ENCODE measurements at regions not wholly inside any gene's neighbourhood (a gene's known extent, or its start where the extent isn't known, plus 50 kb on each side); places are given as distances from the start of the nearest gene placed in this dataset.
"Not testable (repeated sequence)": the region's sequence is repeated elsewhere in the genome, so short reads cannot be mapped to it uniquely, and the experiment has no call there.

DNA sequence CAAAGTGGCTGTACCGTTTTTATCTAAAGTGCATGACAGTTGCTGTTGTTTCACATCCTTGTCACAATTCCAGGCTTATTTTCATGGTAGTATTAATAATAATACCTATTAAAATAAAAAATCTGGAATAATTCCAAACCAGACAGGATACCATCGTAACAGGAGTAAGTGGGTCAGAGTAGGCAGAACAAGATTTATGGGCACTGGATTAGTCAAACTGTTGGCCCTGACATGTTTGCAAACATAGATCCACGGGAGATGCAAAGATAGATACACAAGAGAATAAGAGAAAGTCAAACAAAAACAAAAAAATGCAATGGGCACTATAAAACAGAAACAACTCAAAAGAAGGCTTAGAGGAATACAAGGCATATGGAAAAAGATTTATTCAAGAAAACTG is 449.5 kb upstream of the HS3ST1 start:
- intact Hi-C loops (cut with micrococcal nuclease), result no loop called here

DNA sequence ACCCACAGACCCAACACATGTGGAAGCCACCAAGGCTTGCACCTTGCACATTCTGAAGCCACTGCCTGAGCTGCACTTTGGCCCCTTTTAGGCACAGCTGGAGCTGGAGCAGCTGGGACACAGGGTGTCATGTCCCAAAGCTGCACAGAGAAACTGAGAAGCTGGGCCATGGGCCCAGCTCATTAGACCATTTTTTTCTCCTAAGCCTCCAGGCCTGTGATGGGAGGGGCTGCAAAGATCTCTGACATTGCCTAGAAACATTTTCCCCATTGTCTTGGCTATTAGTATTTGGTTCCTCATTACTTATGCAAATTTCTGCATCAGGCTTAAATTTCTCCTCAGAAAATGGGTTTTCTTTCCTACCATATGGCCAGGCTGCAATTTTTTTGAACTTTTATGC is 447.4 kb upstream of the HS3ST1 start:
- intact Hi-C loops (cut with micrococcal nuclease), result no loop called here

DNA sequence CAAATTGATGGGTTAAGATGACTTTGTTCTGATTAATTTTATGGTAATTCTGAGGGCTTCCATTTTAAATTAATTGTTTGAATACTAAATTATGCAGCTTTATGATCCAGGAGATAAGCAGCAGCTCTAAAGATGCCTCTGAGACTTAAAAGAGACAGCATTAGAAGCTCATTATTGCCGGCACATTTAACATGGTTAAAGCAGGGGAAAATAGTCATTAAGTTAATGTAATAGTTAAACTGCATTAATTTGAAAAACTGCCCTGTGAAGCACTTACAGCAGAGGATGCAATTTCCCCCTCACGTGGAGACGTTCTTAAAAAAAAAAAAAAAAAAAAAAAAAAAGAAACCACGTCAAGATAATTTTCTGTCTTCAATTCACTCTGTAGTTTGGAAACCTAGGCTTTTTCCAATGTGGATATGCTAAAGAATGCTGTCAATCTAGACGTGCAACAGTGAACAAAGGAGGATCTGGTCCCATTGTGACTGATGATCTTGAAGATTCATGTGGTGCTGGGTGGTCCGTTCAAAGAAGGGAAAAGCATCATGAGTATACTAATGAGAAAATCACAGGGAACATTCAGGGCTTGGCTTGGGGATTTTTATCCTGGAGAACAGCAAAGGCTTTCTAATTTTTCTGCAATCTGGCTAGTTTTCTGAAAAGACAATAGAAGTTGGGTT is 440.6 kb upstream of the HS3ST1 start:
- intact Hi-C loops (cut with micrococcal nuclease), result no loop called here

DNA sequence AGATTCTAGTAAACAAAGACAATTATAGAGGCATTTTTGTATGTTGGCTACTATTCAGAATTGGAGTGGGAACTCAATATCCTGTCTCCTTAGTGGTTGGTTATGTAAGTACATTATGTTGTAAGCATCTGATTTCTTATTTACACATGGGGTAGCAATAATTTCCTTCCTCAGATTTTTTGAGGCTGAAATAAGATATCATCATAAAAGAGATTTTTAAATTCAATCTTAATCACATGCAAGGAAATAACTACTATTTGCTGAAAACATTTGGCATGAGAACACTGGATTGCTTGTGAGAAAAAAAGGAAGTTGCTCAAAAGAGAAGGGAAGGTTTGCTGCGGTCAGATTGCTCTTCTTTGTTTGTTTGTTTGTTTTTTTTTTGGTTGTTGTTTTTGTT is 437.7 kb upstream of the HS3ST1 start:
- intact Hi-C loops (cut with micrococcal nuclease), result no loop called here

DNA sequence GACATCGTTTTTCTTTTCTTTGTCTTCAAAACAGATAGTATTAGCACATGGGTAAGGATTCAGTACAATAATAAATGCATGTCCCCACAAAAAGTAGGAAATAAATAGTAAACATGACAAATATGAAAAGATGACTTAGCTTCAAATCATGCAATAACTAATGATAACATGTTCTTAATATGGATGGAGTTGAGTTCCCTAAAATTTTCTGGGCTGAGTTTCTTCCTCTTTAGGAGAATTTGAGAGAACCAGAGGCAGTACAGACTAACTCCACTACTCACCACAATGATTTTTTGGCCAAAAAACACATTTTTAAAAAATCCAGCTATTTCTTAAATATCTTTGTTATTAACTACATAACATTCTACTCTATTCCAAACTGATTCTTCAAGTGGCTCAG is 432.3 kb upstream of the HS3ST1 start:
- intact Hi-C loops (cut with micrococcal nuclease), result no loop called here

DNA sequence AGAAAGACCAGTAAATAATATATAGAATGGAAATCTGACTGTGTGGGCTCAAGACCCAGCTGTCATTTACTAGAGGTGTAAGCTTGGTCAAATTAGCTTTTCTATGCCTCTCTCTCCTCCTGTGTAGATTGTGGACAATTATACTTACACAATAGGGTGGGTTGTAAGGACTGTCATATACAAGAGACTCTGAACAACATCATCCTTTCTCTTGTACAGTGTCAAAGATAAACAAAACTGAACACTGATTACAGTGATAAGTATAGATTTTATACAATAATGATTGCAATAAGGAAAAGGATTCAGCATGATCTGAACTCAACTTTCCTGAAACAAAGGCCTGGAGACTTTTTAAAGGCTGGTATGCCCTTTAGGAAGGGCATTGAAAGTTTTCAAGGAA is 429.2 kb upstream of the HS3ST1 start:
- intact Hi-C loops (cut with micrococcal nuclease), result no loop called here

DNA sequence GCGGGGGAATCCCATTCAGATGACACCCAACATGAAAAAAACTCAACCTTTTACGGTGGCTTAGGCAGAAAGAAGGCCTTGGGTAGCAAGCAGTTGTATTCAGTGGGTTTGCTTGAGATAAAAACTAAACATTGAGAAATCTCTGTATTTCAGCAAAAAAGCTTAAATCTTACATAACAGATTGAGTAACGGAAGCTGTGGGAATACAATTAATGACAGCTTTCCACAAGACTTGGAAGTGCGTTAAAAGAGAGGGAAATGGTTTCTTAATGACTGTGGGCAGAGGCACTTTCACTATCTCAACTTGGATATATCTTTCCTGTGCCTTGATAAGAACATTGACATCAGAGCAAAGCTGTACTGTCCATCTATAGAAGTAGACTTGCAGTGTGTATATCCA is 418.5 kb upstream of the HS3ST1 start:
- intact Hi-C loops (cut with micrococcal nuclease), result no loop called here

DNA sequence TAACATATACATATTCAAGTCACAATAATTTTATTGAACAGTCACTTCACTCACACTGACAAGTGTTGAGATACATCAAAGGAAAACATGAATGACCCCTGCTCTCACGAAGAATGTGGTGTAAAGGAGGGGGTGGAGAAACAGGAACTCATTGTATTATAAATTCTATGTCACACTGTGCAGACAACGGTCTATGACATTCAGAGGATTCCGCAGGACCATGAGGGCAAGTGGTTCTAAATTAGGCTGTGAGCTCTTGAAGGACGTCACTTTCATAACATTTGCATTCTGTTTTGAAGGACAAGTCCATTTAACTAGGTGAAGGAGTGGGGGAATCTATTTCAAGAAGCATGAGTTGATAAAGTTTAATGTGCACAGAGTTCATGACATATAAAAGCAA is 415.2 kb upstream of the HS3ST1 start:
- intact Hi-C loops (cut with micrococcal nuclease), result no loop called here

DNA sequence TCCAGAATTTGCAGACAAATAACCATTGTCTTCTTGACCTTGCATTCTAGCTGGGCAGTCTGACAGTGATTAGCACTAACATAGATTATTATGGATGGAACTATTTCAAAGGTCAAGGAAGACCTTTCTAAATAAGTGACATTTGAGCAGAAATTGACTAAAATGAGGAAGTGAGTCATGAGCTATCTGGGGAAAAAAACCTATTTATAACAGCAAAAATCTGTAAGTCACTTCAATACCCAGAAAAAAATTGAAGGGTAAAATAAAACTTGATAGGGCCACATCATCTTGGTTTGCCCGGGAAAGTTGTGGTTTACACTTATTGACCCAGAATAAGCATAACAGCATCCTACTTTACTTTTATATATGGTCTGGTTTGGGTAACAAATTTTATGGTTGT is 414.6 kb upstream of the HS3ST1 start:
- intact Hi-C loops (cut with micrococcal nuclease), result no loop called here

DNA sequence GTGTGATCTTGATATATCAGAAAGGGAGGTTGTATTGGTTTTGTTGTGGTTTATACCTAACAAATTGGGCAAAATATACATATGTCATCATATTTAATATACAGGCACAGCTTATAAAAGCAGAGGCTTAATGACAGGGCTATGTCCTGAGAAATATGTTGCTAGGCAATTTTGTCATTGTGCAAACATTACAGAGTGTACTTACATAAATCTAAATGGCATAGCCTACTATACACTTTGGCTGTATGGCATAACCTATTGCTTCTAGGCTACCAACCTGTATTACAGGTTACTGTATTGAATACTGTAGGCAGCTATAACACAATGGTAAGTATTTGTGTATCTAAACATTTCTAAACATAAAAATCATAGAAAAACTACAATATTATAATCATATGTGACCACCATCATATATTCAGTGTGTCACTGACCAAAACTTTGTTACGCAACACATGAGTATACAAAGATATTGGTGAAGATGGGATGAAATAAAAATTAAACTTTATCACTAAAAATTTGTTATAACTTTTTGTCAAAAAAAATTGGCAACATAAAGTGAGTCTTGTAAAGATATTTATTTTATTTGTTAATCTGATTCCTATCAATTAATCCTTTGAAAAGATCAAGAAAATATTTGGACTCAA is 414.0 kb upstream of the HS3ST1 start:
- intact Hi-C loops (cut with micrococcal nuclease), result no loop called here

DNA sequence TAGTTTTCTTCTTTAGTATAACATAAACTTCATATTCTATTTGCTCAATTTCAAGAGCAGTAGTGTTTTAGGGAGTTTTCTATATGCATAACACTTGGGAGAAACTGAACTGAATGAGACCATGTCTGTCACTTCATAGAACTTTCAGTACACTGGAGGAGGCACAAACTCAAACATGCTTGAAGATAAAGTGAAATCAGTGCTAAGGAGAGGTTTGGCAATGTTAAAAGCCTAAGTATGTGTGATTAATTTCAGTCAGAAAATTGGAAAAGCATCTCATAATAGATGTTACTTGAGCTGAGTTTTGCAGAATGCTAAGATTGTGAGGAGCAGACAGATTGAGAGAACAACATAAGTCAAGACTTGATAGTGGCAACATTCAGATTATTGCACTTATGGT is 411.2 kb upstream of the HS3ST1 start:
- intact Hi-C loops (cut with micrococcal nuclease), result no loop called here

DNA sequence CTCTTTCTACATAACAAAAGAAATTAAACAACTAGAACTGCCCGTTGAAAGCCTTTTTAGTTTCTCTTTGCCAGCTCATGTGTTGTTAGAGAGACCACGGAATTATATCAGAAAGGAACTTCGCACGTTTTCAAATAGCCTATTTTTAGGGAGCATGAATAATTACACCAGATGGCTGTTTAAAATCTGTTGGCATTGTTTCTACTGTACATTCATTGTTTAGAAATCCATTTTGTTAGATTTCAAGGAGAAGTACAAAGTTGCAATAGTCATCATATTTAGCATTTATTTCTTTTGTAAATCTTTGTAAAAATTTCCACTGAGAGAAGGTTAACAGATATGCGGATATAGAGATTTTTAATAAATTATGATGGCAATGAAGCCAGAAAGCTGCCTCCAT is 403.0 kb upstream of the HS3ST1 start:
- intact Hi-C loops (cut with micrococcal nuclease), result no loop called here

DNA sequence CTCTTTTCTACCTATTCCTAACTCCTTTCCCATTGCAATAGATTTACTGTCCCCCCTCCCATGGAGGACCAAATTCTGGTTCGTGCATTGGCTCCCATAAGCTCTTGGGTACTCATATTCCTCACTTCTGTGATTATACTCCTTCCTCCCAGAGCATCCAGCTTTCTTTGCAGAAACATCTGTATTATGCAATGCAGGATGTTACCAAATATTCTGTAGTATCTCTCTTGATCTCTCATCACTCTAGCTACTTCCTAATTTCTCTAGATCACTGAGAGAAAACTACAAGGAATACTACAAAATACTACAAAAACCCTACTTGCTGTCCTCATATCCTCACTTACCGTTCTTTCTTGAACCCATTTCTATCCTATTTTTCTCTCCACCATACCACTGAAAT is 395.9 kb upstream of the HS3ST1 start:
- intact Hi-C loops (cut with micrococcal nuclease), result no loop called here

DNA sequence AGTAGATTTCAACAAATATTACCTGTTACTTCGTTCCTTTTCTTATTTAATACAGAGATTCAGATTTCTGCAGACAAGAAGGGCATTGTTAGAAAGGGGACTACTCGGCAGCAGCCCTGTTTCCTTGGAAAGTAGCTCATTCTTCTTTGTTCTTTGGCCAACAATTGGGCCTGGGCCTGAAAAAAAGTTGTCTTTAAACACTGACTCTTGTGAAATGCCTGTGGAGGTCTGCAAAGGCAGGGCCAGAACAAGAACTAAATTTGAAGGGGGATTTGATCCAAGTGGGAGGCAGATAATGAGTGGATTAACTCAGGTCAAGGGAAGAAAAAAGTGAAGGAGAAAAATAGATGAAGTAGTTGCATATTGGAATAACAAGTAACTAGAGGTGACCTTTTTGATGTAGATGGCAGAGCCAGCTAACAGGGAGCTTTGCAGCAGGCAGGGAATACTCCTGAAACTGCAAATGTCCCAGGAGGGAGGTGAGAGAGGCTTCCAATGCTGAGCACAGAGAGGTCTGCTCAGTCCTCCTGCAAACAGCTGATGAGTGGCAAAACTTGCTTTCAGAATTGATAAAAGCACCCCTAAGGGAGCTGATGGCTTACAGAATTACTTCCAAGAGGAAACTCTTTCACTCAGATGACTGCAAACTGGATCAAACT is 393.2 kb upstream of the HS3ST1 start:
- intact Hi-C loops (cut with micrococcal nuclease), result no loop called here

DNA sequence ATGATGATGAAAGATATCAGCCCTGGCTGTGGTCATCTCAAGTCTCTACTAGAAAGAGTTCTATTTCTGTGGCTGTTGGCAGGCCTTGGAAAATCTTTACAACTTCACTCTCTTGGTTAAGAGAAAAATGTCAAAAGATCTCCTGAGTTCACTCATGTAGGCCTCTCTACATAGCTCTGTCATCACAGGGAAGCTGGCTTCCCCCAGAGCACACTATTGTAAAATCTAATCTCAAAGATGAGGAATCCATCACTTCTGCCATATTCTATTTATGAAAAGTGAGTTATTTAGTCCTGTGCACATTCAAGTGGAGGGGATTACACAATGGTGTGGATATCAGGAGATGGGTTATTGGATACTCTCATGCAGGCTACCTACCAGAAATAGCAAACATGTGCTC is 388.4 kb upstream of the HS3ST1 start:
- intact Hi-C loops (cut with micrococcal nuclease), result no loop called here

DNA sequence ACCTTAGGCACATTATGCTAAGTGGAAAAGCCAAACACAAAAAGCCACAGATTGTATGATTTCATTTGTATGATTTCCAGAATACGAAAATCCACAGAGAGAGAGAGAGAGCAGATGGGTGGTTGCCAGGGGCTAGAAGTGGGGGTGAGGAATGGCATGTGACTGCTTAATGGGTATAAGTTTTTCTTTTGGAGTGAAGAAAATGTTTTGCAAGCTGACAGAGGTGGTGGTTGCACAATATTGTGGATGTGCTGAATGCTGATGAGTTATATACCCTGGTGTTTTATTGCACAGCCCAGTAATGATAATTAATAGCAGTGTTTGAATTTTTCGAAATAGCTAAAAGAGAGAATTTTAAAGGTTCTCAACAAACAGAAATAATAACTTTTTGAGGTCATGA is 386.1 kb upstream of the HS3ST1 start:
- intact Hi-C loops (cut with micrococcal nuclease), result no loop called here

DNA sequence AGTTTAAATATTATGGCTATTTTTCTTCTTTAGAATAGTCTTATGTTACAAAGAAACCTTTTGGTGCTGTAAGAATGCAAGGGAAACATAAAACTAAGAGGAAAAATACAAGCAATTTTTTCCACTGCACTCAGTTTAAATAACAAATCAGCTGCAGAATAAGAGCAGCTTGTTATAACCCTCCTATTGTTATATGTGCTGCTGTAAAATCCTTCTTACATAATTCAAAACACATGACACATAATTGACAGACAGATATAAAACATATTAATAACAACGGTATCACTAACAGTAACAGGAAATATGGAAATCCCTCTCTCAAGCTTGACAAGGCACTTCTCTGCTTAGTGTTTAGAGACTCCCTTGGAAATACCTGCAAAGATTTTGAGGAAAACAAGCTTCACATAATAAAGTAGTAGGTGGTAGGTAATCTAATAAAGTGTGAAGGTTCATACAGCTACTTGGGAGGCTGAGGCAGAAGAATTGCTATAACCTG is 385.3 kb upstream of the HS3ST1 start:
- intact Hi-C loops (cut with micrococcal nuclease), result no loop called here

DNA sequence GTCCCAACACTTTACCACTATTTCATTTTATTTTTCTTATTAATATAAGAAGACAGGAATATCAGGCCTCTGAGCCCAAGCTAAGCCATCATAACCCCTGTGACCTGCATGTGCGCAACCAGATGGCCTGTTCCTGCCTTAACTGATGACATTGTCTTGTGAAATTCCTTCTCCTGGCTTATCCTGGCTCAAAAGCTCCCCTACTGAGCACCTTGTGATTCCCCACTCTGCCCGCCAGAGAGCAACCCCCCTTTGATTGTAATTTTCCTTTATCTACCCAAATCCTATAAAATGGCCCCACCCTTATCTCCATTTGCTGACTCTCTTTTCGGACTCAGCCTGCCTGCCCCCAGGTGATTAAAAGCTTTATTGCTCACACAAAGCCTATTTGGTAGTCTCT is 382.8 kb upstream of the HS3ST1 start:
- intact Hi-C loops (cut with micrococcal nuclease), result not testable (repeated sequence)

DNA sequence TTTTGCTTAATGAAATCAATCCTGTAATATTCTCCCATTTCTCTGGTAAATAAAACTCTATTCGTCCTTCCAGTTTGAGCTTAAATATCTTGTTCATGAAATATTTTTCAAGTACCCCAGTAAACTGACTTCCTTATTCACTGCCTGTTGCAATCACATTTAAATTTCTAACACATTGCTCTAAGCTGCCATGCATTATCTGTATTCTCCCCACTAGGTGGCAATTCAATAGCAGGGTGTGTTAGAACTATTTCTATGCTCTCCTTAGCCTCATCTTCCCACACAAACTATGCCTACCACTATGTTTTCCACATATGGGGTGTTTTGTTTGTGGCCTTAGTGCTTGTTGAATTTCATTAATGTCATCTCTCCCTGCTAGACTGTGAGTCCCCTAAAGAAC is 377.1 kb upstream of the HS3ST1 start:
- intact Hi-C loops (cut with micrococcal nuclease), result loop anchor here (5.0 kb wide), 1 partner anchor 826 kb away; no protein-coding TSS in a partner anchor

DNA sequence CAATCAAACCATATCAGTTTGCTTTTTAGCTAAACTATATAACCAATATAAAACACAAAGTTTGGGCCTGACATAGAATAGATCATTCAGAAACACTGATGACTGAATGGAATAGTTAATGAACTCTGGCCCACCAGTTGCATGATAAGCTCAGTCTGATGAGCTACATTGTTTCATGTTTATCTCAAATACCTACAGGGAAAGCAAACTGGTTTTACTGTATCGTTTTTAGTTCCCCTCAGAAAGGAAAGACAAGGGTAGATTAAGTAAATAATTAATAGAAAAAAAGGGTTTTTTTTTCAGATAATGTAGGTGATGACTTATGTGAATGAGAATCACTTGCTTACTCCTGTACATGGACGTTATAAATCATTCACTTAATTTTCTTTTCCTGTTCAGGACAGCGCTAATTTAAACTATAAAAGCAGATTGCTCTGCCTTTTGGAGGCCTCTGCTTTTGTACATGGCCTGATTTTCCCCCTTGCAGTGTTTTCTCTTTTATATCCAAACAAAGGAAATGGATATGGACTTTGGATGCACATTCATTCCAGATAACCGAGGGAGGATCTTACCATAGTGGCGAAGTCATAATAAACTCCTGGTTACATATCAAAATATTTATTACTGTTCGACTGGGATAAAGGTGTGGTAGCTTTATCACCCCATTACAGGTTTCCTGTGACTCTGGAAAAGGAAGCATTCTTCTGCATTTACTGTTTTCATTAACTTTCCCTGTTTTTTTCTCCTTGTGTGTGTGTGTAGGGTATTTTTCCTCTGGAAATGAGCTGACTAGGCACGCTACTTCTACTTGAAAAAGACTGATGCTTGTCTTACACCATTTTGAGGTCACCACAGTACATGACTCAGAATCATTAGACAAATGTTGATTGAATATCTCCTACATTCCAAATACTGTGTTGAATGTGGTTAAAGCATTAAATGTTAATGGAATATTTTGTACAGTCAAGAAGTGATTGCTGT is 373.1 kb upstream of the HS3ST1 start:
- intact Hi-C loops (cut with micrococcal nuclease), result no loop called here

DNA sequence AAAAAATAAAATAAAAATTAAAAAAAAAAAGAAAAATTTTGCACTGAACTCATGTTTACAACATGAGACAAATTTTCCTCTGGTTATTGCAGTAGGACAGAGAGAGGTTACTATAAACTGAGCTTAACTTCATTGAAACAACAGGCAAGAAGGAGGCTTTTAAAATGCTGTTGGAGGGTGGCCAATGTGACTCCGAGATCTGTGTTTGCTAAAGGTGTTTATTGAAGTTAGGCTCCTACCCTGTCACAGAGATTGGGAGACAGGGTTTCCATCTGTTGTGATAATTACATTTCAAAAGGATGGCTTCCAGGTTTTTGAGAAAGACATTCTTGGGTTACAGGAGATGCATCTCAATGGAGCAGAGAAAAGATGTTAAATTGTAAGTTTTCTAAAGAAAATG is 370.5 kb upstream of the HS3ST1 start:
- intact Hi-C loops (cut with micrococcal nuclease), result no loop called here

DNA sequence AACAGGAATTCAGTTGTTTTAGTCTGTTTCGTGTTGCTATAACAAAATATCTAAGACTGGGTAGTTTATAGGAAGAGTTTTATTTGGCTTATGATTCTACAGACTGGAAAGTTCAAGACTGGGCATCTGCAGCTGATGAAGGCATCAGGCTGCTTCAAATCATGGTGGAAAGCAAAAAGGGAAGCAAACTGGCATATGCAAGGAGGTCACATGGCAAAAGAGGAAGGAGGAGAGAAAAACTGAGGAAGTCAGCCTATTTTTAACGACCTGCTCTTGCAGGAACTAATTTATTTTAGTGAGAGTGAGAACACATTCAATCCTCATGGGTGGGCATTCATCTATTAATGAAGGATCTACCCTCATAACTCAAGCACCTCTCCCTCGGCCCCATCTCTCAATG is 363.1 kb upstream of the HS3ST1 start:
- intact Hi-C loops (cut with micrococcal nuclease), result no loop called here
